Vagina (tissue), 2 donors: ENCODE measurements at regions not wholly inside any gene's neighbourhood (a gene's known extent, or its start where the extent isn't known, plus 50 kb on each side); places are given as distances from the start of the nearest gene placed in this dataset.
"Not testable (repeated sequence)": the region's sequence is repeated elsewhere in the genome, so short reads cannot be mapped to it uniquely, and the experiment has no call there.

Experiments used
- DNase-seq, 2 donors: peaks; one replicate each; pipeline ENCODE4 v3.0.0-alpha.2; 2017; ENCODE audit errors: extremely low spot score in 2 of 2
- H3K27ac ChIP-seq: fragments of 200-600 bp; sonication (generic); one replicate; pipeline ENCODE4 v1.5.1; 2019
- H3K27me3 ChIP-seq: fragments of 200-600 bp; sonication (generic); one replicate; pipeline ENCODE4 v1.5.1; 2019
- H3K36me3 ChIP-seq, 2 donors: fragments of 200-600 bp; sonication (generic); one replicate each; pipeline ENCODE4 v1.5.1; 2017 to 2019
- H3K4me1 ChIP-seq: fragments of 200-600 bp; sonication (generic); one replicate; pipeline ENCODE4 v1.5.1; 2019
- H3K4me3 ChIP-seq, 2 donors: fragments of 200-600 bp; sonication (generic); 1 replicate in 1 of 2; 2 replicates in 1 of 2; pipeline ENCODE4 v1.5.1; 2016 to 2019
- H3K9me3 ChIP-seq: fragments of 200-600 bp; sonication (generic); one replicate; pipeline ENCODE4 v1.5.1; 2019
- POLR2A ChIP-seq, 2 donors: fragments of 450-650 bp; IDR thresholded peaks; one replicate each; pipeline ENCODE4 v1.6.1; 2017; ENCODE audit warnings: antibody characterized with exemption in 2 of 2, mild to moderate bottlenecking in 2 of 2, moderate library complexity in 2 of 2
- POLR2AphosphoS5 ChIP-seq, 2 donors: sonication (generic); formaldehyde crosslinking; IDR thresholded peaks; one replicate each; pipeline ENCODE4 v1.9.0; 2017; ENCODE audit warnings: antibody characterized with exemption in 2 of 2, mild to moderate bottlenecking in 2 of 2, low read depth in 1 of 2; ENCODE audit not compliant: insufficient read depth in 1 of 2
- intact Hi-C: fragments of 100-400 bp; cut with DNase I; formaldehyde crosslinking; loops from one replicate; pipeline ENCODE4 v1.15.1; 2023
- TF ChIP-seq, protein P1 (sequence below), 3 experiments: fragments of 450-650 bp in 2 of 3; fragments of 200-600 bp in 1 of 3; sonication (generic) in 1 of 3; IDR thresholded peaks; one replicate each; pipeline ENCODE4 v1.5.1; 2017 to 2019; ENCODE audit warnings: antibody characterized with exemption in 3 of 3, mild to moderate bottlenecking in 2 of 3, moderate library complexity in 2 of 3

- H3K4me1 ChIP-seq: peaks cover 8% of the 10 kb centered on the region
- DNase-seq: no peak
- TF ChIP-seq POLR2A (IDR thresholded peaks at IDR 0.05) (no peak), POLR2AphosphoS5 (IDR thresholded peaks at IDR 0.05; ENCODE audit: insufficient read depth in 1 of 2, low read depth in 1 of 2) (no peak)
- TF ChIP-seq, protein P1, sequence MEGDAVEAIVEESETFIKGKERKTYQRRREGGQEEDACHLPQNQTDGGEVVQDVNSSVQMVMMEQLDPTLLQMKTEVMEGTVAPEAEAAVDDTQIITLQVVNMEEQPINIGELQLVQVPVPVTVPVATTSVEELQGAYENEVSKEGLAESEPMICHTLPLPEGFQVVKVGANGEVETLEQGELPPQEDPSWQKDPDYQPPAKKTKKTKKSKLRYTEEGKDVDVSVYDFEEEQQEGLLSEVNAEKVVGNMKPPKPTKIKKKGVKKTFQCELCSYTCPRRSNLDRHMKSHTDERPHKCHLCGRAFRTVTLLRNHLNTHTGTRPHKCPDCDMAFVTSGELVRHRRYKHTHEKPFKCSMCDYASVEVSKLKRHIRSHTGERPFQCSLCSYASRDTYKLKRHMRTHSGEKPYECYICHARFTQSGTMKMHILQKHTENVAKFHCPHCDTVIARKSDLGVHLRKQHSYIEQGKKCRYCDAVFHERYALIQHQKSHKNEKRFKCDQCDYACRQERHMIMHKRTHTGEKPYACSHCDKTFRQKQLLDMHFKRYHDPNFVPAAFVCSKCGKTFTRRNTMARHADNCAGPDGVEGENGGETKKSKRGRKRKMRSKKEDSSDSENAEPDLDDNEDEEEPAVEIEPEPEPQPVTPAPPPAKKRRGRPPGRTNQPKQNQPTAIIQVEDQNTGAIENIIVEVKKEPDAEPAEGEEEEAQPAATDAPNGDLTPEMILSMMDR (IDR thresholded peaks at IDR 0.05): no peak
- intact Hi-C loops: no loop called here
- no peaks in the 10 kb centered on the region for H3K9me3 ChIP-seq
- H3K4me3 ChIP-seq: no peak overlapping the region
- no peaks in the 10 kb centered on the region for H3K36me3 ChIP-seq
- H3K27ac ChIP-seq: no peak overlapping the region
- no peaks in the 10 kb centered on the region for H3K27me3 ChIP-seq
These were observed 126.9 kb downstream of the LRIG2 start for GRCh38 chr1:113199760-113200455.

DNA sequence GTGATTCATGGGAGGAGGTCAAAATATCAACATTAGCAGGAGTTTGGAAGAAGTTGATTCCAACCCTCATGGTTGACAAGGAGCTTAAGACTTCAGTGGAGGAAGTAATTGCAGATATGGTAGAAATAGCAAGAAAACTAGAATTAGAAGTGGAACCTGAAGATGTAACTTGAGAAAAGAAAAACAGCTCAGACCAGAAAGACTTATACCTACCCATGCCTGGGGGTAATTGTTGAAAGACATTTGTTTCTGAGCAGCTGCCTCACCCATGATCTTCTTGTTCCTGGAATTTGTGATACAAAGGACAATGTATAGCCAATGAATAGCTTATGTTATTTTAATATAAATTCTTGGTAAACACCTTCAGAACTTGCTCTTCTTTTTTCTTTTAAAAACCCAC, 128.6 kb downstream of the LRIG2 start:
- Histone ChIP-seq H3K27ac (no peak overlapping the region), H3K27me3 (no peaks in the 10 kb centered on the region), H3K36me3 (no peaks in the 10 kb centered on the region), H3K4me3 (no peak overlapping the region), H3K4me1 (peaks cover 8% of the 10 kb centered on the region), H3K9me3 (no peaks in the 10 kb centered on the region)
- intact Hi-C loops: no loop called here
- DNase-seq: no peak
- TF ChIP-seq POLR2A (IDR thresholded peaks at IDR 0.05): no peak
- TF ChIP-seq POLR2AphosphoS5 (IDR thresholded peaks at IDR 0.05; ENCODE audit: insufficient read depth in 1 of 2, low read depth in 1 of 2): no peak
- TF ChIP-seq, protein P1 (IDR thresholded peaks at IDR 0.05): no peak

DNA sequence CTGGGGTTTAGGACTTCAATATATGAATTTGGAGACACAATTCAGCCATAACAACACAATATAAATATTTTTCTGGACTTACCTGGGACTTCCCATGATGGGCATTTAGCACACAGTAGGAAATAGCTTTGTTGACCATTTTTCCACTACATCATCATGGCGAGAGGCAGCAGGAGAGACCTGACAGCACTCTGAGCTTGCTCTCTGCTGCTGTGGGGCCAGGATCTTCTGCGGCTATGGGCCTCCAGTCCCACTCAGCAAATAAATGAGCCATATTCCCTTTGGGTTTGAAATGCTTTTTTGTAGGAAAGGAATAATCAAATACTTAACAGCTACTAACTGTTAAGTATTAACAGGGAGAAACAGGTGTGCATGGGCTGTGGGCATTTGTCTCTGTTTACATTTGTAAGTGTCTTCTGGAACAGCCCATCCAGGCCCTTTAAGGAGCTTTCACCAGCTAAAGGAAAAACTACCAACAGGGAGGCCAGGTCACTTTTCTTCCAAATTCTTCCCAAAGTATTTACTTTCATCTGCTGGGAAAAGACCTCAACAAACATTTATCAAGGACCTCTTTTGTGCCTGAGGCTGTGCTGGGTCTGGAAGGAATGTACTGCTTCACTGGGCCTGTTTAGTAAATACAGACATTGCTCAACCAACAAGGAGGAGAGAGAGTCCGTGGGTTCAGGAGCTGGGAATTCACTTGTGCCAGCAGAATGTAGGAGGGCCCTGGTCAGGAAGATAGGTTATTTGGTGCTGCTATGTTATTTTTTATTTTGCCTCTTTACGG, 133.2 kb downstream of the LRIG2 start:
- no peak for DNase-seq

DNA sequence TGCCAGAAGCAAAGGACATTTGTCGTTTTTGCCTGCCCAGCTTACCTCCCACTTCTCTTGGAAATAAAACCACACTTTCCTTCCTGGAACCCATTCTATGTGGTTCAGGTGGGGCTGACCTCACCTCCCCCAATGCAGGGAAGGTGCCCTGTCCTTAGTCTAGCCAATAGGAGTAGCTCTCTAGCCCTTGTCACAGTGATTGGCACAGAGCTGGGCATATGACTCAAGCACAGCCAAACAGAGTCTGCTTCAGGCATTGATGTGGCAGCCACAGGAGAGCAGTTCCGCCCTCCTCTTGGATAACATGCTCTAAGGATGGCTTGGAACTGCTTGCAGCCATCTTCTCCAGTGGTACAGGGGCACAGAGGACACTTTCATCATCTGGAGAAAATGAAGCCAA, 134.0 kb downstream of the LRIG2 start:
- Histone ChIP-seq H3K36me3 (no peaks in the 10 kb centered on the region), H3K27ac (no peak overlapping the region), H3K9me3 (no peaks in the 10 kb centered on the region), H3K4me1 (no peaks in the 10 kb centered on the region), H3K4me3 (no peak overlapping the region), H3K27me3 (no peaks in the 10 kb centered on the region)
- no peak for TF ChIP-seq POLR2A (IDR thresholded peaks at IDR 0.05)
- TF ChIP-seq, protein P1 (IDR thresholded peaks at IDR 0.05): no peak
- no peak for TF ChIP-seq POLR2AphosphoS5 (IDR thresholded peaks at IDR 0.05; ENCODE audit: insufficient read depth in 1 of 2, low read depth in 1 of 2)
- intact Hi-C loops: no loop called here
- no peak for DNase-seq

More for the DNA sequence above, 133.2 kb downstream of the LRIG2 start:
- no peaks in the 10 kb centered on the region for H3K27me3 ChIP-seq
- intact Hi-C loops: no loop called here
- no peaks in the 10 kb centered on the region for H3K4me1 ChIP-seq
- H3K27ac ChIP-seq: no peak overlapping the region
- TF ChIP-seq POLR2A (IDR thresholded peaks at IDR 0.05) (no peak), POLR2AphosphoS5 (IDR thresholded peaks at IDR 0.05; ENCODE audit: insufficient read depth in 1 of 2, low read depth in 1 of 2) (no peak)
- TF ChIP-seq, protein P1 (IDR thresholded peaks at IDR 0.05): no peak
- H3K36me3 ChIP-seq: no peaks in the 10 kb centered on the region
- H3K9me3 ChIP-seq: no peaks in the 10 kb centered on the region
- H3K4me3 ChIP-seq: no peak overlapping the region

GRCh38 chr1:113207457-113207856, 134.5 kb downstream of the LRIG2 start:
- no peak overlapping the region for H3K27ac ChIP-seq

GRCh38 chr1:113208425-113208824, 135.4 kb downstream of the LRIG2 start:
- H3K4me1 ChIP-seq, H3K9me3 ChIP-seq, H3K4me3 ChIP-seq, H3K27ac ChIP-seq, H3K27me3 ChIP-seq, DNase-seq, H3K36me3 ChIP-seq, intact Hi-C loops: not testable (repeated sequence)

More at GRCh38 chr1:113207457-113207856, 134.5 kb downstream of the LRIG2 start:
- H3K27me3 ChIP-seq: no peaks in the 10 kb centered on the region
- no peak for TF ChIP-seq POLR2AphosphoS5 (IDR thresholded peaks at IDR 0.05; ENCODE audit: insufficient read depth in 1 of 2, low read depth in 1 of 2)
- TF ChIP-seq, protein P1 (IDR thresholded peaks at IDR 0.05): no peak
- no peak for TF ChIP-seq POLR2A (IDR thresholded peaks at IDR 0.05)
- no peaks in the 10 kb centered on the region for H3K9me3 ChIP-seq
- no peak for DNase-seq
- no peak overlapping the region for H3K4me3 ChIP-seq
- H3K4me1 ChIP-seq: no peaks in the 10 kb centered on the region
- H3K36me3 ChIP-seq: no peaks in the 10 kb centered on the region
- intact Hi-C loops: no loop called here
